ENCODE measurements at regions not wholly inside any gene's neighbourhood (a gene's known extent, or its start where the extent isn't known, plus 50 kb on each side); places are given as distances from the start of the nearest gene placed in this dataset.
A peak's percentile ranks its signal among the peaks of the same experiment; 100 is the strongest.

DNA sequence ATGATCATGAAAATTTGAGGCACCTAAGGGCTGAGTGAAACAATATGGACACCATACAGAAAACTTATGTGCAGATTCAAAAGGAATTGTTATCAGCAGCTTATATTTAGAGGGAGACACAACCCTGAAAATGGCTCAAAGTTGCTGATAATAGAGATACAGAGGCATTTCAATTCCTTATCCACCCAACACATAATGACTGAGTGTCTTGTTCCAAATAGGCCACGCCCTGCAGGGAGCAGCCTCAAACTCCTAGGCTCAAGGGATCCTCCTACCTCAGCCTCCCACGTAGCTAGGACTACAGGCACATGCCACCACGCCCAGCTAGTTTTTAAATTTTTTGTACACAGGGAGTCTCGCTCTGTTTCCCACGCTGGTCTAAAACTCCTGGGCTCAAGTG, 79.0 kb downstream of the LBH start:
- DNase-seq (ENCODE audit: low read depth, low spot score): no peak

DNA sequence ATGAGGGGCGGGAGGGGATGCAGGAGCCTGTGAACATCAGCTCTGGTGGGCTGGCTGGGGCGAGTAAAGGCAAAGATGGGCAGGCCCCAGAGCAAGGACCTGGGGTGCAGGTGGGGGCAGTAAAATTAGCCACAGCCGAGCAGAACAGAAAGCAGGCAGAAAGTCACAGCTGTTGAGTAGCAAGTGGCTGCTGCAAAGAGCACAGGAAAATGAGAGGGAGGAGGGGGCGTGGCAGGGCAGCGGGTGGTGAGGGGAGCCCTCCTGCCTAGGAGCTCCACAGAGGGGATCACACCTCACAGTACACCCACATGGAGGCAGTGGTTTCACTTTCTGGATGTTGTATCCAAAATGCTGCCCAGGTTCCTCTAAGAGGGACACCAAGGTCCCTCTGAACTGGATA, 79.6 kb downstream of the LBH start:
- H3K4me3 ChIP-seq (ENCODE audit: low read length): no peak overlapping the region
- no peak for DNase-seq (ENCODE audit: low read depth, low spot score)

More for the DNA sequence above, 79.0 kb downstream of the LBH start:
- no peak overlapping the region for H3K4me3 ChIP-seq (ENCODE audit: low read length)

DNA sequence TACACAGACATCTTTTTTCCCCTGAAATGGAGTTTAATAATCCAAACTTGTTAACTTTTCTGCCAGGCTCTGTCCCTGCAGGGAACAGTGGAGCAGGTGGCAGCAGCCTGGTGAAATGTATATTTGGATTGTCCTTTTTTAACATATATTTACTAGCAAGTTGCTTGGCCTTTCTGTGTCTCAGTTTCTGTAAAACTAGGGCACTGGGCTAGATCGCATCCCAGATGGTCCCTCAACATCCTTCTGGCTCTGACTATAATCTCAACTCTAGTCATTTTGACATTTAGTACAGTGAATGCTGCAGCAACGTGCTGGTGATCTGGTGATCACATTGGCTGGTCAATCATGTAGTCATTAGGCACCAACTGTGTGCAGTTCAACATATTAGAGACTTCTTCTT, 80.4 kb downstream of the LBH start:
- DNase-seq (ENCODE audit: low read depth, low spot score): no peak

DNA sequence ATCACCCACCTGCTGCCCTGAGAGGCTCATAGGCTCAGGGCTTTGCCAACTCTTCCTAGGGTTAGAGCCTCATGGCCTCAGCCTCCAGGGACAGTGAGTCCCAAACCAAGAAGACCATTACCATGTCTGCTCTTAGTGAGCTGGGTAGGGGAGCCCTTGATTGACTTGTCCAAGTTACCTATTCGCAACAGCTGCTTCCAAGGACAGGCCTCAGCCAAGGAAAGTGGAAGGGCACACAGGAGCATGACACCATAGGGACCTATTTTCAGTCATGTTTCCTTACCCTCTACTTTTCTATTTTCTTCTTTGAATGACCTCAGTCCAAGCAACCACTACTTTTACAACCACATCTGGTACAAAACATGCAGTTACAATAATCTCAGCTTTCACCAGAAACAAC, 81.6 kb downstream of the LBH start:
- H3K4me3 ChIP-seq (ENCODE audit: low read length): no peak overlapping the region

More for the DNA sequence above, 80.4 kb downstream of the LBH start:
- no peak overlapping the region for H3K4me3 ChIP-seq (ENCODE audit: low read length)

DNA sequence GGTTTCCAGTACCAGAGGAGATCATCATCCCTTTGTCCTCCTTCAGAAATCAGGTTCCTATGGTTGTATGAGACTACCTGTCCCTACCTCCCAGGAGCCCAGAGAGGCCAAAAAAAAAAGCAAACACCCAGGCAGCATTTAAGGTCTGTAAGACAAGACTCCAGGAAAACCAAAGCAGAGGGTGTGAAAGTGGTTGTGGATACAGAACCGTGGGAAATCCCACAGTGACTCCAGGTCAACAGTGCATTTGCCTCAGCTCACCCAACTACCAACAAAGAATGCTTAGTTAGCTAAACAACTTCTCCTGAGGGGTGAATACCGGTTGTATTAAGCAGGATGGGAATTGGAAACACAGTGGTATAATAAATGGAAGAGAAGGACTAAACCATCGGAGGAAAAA, 83.6 kb downstream of the LBH start:
- no peak for DNase-seq (ENCODE audit: low read depth, low spot score)
- H3K4me3 ChIP-seq (ENCODE audit: low read length): no peak overlapping the region

More for the DNA sequence above, 81.6 kb downstream of the LBH start:
- no peak for DNase-seq (ENCODE audit: low read depth, low spot score)

DNA sequence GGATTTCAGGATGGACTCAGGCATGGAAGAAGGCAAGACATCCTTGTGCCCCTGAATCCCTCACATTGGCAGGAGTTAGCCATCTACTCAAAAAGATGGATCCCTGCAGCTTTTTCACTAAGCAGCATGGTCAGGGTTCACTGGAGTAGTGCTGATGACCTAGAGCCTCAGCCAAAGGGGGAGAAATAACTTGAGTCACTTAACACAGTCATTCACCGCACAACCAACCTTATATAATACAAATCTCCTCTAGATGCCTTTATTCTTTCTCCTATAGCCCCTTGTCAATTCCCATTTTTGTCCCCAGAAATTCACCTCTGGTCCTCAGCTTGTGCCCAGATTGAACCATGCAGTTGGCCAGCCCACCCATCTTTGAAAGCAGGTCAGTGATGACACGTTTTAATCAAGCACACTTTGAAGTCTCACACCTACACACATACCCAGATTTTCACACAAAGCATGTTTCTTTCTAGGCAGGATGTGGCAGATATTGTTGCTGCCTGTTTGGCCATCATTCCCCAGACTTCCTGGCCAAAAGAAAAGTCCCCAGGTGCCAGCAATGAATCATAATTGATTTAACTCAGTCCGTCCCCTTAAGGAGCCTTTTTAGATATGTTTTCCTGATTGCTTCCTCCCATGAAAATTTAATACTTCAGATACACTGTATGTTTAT, 84.2 kb downstream of the LBH start:
- H3K4me3 ChIP-seq (ENCODE audit: low read length): no peak overlapping the region
- no peak for DNase-seq (ENCODE audit: low read depth, low spot score)

DNA sequence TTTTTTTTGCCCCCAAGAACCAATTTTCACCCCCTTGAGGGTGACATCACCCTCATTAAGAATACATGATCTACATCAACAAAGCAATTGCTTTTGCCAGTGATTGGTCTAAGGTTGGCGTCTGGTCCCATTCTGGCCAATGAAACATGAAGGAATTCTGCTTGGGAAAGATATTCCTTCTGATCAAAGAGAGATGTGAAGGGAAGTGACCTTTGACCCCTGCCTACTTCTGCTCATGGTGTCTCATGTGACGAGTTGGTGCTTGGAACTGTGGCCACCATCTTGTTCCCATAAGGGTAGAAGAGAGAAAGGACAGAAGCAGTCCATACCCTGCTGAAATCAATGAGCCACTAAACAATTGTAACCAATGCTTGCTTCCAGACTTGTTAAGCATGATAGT, 85.1 kb downstream of the LBH start:
- DNase-seq (ENCODE audit: low read depth, low spot score): no peak
- no peak overlapping the region for H3K4me3 ChIP-seq (ENCODE audit: low read length)

DNA sequence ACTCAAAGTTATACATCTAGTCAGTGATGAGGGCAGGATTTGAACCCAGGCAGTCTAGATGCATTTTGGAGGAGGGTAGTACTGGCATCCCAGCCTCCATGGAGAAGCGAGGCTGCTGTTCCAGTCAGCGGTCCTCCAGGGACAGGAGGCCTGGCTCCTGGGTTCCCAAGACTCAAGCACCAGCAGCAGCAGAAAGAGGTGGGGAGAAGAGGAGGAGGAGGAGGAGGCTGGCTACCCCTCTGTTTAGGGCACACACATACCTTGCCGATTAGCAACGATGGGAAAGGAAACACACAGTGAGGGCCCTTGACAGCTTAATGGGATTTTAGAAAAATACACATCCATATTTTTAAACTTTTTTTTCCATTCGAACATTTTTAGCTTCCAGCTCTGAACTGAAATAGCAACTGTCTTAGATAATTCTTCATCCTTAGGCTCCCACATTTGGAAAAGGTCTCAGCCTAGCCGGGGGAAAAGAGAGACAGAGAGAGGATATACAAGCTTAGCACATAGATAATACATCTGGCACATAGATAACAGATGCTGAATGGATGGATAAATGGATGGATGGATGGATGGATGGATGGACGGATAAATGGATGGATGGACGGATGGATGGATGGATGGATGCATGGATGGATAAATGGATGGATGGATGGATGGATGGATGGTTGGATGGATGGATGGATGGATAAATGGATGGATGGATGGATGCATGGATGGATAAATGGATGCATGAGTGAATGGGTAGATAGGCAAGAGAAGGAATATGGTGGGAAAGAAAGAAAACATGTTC, 87.9 kb downstream of the LBH start:
- DNase-seq (ENCODE audit: low read depth, low spot score): no peak
- H3K4me3 ChIP-seq (ENCODE audit: low read length): no peak overlapping the region

DNA sequence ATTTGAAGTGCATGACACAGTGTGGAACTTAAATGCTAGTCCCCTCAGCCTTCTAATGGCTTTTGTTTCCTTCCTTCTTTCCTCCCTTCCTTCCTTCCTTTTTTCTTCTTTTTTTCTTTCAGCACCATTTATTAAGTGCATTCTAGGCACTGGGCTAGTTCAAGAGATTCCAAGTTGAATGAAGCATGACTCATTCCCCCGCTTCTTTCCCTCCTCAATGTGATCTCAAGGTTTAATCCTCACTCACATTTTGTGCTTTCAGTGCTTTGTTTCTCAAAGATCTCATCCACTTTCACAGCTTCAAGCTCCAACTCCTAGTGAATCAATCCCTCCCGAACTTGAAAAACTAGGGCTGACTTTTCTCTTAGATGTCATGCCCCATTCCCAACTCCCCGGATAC, 90.1 kb downstream of the LBH start:
- no peak for DNase-seq (ENCODE audit: low read depth, low spot score)
- H3K4me3 ChIP-seq (ENCODE audit: low read length): no peak overlapping the region

DNA sequence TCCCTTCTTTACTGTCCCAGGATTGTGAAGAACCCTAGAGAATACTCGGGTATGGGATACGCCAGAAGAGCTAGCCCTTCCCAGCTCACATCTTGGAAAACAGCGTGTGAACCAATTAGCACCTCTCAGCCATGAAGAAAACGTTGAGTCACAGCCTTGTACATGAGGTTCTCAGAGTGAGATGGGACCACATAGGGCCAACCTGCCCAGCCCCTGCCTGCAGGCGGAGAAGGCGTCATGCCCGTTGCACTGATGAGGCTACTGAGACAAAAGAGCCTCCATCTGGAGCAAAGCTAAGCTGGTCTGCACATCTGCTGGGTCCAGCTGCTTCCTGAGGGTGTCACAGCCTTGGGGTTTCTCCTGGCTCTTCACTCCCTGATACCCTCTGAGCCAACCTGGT, 92.2 kb downstream of the LBH start:
- no peak overlapping the region for H3K4me3 ChIP-seq (ENCODE audit: low read length)

DNA sequence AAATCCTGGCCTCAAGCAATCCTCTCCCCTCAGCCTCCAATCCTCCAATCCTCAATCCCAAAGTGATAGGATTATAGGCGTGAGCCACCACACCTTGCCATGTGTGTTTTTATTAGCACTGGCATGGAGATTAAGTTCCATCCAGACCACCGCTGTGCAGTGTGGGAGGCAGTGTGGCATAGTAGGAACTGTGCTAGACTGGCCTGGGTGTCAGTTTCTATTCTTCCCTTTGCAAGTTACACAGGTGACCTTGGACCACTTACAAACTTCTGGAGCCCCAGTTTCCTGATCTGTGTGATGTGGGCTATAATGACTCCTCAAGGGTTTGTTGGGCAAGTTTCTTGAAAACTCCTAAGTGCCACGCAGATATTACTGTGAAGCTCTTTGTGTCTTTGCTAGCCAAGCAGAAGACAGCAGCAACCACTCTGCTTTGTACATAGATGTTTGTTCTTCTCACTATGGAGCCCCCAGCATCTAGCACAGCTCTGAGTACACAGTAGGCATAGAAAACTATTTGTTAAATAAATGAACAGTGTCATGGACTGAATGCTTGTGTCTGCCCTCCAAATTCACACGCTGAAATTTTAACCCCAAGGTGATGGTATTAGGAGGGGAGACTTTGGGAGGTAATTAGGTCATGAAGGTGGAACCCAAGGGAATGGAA, 93.0 kb downstream of the LBH start:
- H3K4me3 ChIP-seq (ENCODE audit: low read length): no peak overlapping the region
- DNase-seq (ENCODE audit: low read depth, low spot score): no peak

More for the DNA sequence above, 92.2 kb downstream of the LBH start:
- no peak for DNase-seq (ENCODE audit: low read depth, low spot score)

DNA sequence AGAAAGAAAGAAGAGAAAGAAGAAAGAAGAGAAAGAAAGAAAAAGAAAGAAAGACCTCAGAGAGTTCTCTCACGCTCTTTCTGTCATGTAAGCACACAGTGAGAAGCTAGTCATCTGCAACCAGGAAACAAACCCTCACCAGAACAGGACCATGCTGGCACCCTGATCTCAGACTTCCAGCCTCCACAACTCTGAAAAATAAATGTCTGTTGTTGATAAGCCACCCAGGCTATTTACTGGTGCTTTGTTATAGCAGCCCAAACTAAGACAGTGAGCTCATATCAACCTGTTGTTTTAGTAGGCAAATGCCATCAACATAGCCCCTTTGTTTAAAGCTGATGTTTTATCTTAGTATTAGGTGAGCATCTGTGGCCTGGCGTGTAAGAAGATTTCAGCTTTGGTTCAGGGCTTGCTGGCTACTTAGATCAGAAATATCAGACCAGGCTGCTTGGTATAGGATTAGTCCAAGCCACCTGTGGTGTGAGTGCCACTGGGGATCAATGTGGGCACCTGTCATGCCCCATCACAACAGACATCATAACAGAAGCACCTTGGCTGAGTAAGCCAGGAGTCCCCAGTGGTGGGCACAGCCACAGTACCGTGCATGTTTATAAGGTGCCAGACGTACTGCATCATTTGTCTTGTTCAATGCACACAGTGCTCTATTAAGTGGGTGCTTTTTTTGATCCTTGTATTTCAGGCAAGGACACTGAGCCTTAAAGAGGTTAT, 94.4 kb downstream of the LBH start:
- no peak overlapping the region for H3K4me3 ChIP-seq (ENCODE audit: low read length)
- no peak for DNase-seq (ENCODE audit: low read depth, low spot score)

DNA sequence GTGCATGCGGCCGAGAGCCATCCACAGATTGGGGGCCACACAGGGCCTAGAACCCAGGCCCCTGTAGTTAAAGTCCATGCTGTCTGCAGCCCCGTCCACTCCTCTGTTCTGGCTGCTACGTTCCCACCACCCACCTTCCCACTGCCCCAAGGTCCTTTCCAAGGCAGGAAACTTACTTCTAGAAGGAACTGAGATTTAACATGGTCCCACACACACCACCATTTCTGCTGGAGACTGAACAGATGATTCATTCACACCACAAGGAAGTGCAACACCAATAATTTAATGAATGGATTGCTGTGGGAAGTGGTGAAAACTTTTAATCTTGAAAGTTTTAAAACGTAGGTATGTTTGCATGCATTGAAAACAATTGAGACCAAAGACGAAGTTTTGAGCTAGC, 95.2 kb downstream of the LBH start:
- DNase-seq (ENCODE audit: low read depth, low spot score): no peak
- H3K4me3 ChIP-seq (ENCODE audit: low read length): no peak overlapping the region

DNA sequence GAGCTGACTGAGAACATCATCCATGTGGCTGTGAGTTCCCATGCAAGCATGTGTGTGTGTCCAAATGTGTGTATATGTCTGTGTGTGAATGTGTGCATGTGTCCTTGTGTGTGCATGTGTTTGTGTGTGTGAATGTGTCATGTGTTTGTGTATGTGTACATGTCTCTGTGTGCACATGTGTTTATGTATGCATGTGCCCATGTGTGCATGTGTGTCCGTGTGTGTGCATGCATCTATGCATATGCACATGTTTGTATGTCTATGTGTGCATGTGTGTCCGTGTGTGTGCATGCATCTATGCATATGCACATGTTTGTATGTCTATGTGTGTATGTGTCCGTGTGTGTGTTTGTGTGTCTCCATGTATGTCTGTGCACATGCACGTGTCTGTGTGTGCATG, 99.7 kb downstream of the LBH start:
- DNase-seq (ENCODE audit: low read depth, low spot score): no peak
- H3K4me3 ChIP-seq (ENCODE audit: low read length): no peak overlapping the region

DNA sequence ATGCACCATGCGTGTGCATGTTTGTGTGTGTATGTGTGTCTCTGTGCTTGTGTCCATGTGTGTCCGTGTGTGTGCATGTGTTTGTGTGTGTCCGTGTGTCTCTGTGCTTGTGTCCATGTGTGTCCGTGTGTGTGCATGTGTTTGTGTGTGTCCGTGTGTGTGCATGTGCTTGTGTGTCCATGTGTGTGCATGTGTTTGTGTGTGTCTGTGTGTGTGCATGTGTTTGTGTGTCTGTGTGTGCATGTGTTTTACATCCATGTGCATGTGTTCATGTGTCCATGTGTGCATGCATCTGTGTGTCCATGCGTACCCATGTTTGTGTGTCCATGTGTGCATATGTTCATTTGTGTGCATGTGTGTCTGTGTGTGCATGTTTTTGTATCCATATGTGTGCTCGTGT, 100.5 kb downstream of the LBH start:
- no peak overlapping the region for H3K4me3 ChIP-seq (ENCODE audit: low read length)
- no peak for DNase-seq (ENCODE audit: low read depth, low spot score)

DNA sequence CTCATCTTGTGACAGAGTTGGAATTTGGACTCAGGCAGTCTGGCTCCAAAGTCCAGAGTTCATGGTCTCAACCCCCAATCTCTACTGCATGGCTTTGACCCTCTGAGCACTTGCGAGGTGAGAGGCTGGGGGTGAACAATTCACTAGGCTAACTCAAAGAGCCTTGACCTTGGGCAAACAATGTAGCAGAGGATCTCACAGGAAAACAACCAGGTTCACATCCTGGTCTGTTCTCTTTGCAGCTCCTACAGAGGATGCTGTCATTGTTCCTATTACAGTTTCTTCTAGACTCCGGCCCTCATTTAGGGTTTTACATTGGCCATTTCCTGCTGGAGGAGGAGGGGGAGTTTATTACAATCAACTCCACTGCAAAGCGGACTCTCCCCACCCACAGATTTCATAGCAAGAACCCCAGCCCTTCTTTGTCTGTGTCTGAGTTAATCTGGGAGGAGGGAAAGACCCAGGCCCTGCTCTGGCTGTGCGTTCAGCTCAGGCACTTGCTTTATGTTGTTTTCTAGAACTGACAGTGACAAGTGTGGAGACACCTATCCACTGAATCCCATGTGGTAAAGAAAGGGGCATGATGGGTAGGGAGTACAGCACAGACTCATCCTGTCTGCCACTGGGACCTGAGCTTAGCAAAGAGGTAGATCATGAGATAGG, 101.6 kb downstream of the LBH start:
- DNase-seq (ENCODE audit: low read depth, low spot score): no peak

DNA sequence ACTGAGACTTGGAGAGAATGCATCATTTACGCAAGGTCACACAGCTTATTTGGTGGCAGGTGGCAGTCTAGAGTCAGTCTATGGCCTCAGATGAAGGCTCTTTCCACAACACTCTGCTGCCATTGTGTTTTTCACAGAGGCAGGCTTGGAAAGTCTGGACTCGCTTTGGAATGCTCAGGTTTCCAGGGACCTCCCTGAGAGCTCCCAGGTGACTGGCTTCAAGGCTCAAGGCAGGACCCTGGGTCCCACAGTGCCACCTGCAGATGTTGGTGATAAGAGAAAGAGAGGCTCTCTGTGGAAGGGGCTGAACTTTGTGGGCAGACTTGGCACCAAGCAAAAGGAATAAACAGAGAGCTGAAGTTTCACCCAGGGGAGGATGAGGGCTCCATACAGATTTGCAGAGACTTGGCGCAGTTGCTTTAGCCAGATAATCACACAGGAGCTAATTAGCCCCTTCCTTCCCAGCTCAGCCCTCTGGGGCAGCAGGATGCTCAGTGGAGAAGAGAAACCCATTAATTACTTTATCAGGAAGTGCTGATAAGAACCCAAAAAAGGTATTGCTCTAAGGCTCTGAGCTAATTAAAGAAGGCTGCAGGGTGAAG, 103.5 kb downstream of the LBH start:
- H3K4me3 ChIP-seq (ENCODE audit: low read length): no peak overlapping the region
- DNase-seq (ENCODE audit: low read depth, low spot score): peak; percentile 36

More for the DNA sequence above, 101.6 kb downstream of the LBH start:
- no peak overlapping the region for H3K4me3 ChIP-seq (ENCODE audit: low read length)

DNA sequence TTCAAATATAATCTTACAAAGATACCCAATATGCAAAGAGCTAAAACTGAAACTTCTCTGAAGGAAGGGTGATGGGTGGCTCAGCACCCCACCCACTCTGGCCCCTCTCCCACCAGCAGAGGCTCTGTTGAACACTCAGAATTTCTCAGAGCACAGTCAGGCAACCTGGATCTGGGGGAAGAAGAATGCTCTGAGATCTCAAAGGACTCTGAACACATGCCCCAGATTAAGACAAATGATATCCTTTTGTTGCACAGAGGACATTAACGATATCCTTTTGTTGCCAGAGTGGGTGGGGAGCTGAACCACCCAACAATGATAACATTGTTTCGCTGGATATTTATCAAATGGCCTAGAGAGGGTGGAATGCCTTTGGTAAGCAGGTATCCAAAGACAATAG, 104.8 kb downstream of the LBH start:
- no peak for DNase-seq (ENCODE audit: low read depth, low spot score)
- H3K4me3 ChIP-seq (ENCODE audit: low read length): no peak overlapping the region
